T-cell (primary cell): ENCODE measurements at regions not wholly inside any gene's neighbourhood (a gene's known extent, or its start where the extent isn't known, plus 50 kb on each side); places are given as distances from the start of the nearest gene placed in this dataset.
"Not testable (repeated sequence)": the region's sequence is repeated elsewhere in the genome, so short reads cannot be mapped to it uniquely, and the experiment has no call there.

ENCODE experiments used
- ATAC-seq, 4 experiments: fragments of 200-7000 bp in 3 of 4; fragments of 150-1000 bp in 1 of 4; cut with Tn5 transposase; replicated peaks in 1 of 4; 1 replicate in 3 of 4; 2 replicates in 1 of 4; pipeline ENCODE4 v1.10.0; 2021; ENCODE audit warnings: moderate library complexity in 3 of 4, mild to moderate bottlenecking in 2 of 4, moderate number of reproducible peaks in 1 of 4
- CTCF ChIA-PET, 2 donors: fragments of 300-600 bp; sonication (Branson Sonifier 250); formaldehyde crosslinking; loops; one replicate each; lab custom pipeline; 2022; ENCODE audit warnings: antibody characterized with exemption in 2 of 2; lab: Charles Lee
- POLR2A ChIA-PET, 2 donors: fragments of 300-600 bp; sonication (Branson Sonifier 250); formaldehyde crosslinking; loops; one replicate each; lab custom pipeline; 2022; ENCODE audit warnings: antibody characterized with exemption in 2 of 2; lab: Charles Lee
- DNase-seq, 35 experiments: peaks; one replicate each; pipeline versions ENCODE4 v3.0.0 to v3.0.0-alpha.2; 2013 to 2023
- H3K27ac ChIP-seq: one replicate; pipeline ENCODE4 v1.5.1; 2013; ENCODE audit warnings: low read length
- H3K27me3 ChIP-seq, 2 experiments: replicated peaks in 1 of 2; 1 replicate in 1 of 2; 2 replicates in 1 of 2; pipeline versions ENCODE4 v1.6.1 to v1.7.0; 2013; ENCODE audit warnings: low read length in 1 of 2, mixed read lengths in 1 of 2; ENCODE audit not compliant: control insufficient read depth in 2 of 2, insufficient read depth in 2 of 2; ENCODE audit errors: extremely low read depth in 1 of 2
- H3K36me3 ChIP-seq, 2 donors: 1 replicate in 1 of 2; 2 replicates in 1 of 2; pipeline versions ENCODE4 v1.6.1 to v1.7.0; 2013; ENCODE audit warnings: low read length in 1 of 2; ENCODE audit not compliant: control insufficient read depth in 2 of 2, insufficient read depth in 1 of 2; ENCODE audit errors: extremely low read depth in 1 of 2
- H3K4me1 ChIP-seq, 2 experiments: 1 replicate in 1 of 2; 2 replicates in 1 of 2; pipeline versions ENCODE4 v1.6.1 to v1.7.0; 2013; ENCODE audit warnings: low read length in 2 of 2, mixed read lengths in 1 of 2; ENCODE audit not compliant: insufficient read depth in 2 of 2, control insufficient read depth in 1 of 2; ENCODE audit errors: extremely low read depth in 1 of 2
- H3K4me3 ChIP-seq, 2 donors: 1 replicate in 1 of 2; 2 replicates in 1 of 2; pipeline versions ENCODE4 v1.5.1 to v1.7.0; 2013; ENCODE audit warnings: mild to moderate bottlenecking in 2 of 2, low read length in 1 of 2, moderate library complexity in 1 of 2; ENCODE audit not compliant: control insufficient read depth in 1 of 2; ENCODE audit errors: extremely low read depth in 1 of 2
- H3K9me3 ChIP-seq: 2 replicates; pipeline ENCODE4 v1.7.0; 2013
- H3K27ac Mint-ChIP-seq, 2 donors: one replicate each; pipeline ENCODE4 v1.8.0; 2020 to 2021; ENCODE audit warnings: mild to moderate bottlenecking in 2 of 2, mixed read lengths in 2 of 2
- H3K27me3 Mint-ChIP-seq, 2 donors: one replicate each; pipeline ENCODE4 v1.8.0; 2021 to 2022; ENCODE audit warnings: mixed read lengths in 2 of 2
- H3K36me3 Mint-ChIP-seq: one replicate; pipeline ENCODE4 v1.8.0; 2021; ENCODE audit warnings: mixed read lengths
- H3K4me1 Mint-ChIP-seq, 3 donors: one replicate each; pipeline ENCODE4 v1.8.0; 2020 to 2022; ENCODE audit warnings: mixed read lengths in 3 of 3, mild to moderate bottlenecking in 1 of 3
- H3K4me3 Mint-ChIP-seq, 3 donors: one replicate each; pipeline ENCODE4 v1.8.0; 2020 to 2022; ENCODE audit warnings: mild to moderate bottlenecking in 3 of 3, mixed read lengths in 3 of 3, moderate library complexity in 3 of 3
- H3K9me3 Mint-ChIP-seq, 3 donors: one replicate each; pipeline ENCODE4 v1.8.0; 2020 to 2022; ENCODE audit warnings: mixed read lengths in 3 of 3
- WGBS: methylation state at CpG from one replicate; pipeline ENCODE4 v1.1.5; 2013; ENCODE audit warnings: missing lambda C conversion rate; ENCODE audit not compliant: insufficient coverage; 5-methylcytosine and 5-hydroxymethylcytosine counted together

DNA sequence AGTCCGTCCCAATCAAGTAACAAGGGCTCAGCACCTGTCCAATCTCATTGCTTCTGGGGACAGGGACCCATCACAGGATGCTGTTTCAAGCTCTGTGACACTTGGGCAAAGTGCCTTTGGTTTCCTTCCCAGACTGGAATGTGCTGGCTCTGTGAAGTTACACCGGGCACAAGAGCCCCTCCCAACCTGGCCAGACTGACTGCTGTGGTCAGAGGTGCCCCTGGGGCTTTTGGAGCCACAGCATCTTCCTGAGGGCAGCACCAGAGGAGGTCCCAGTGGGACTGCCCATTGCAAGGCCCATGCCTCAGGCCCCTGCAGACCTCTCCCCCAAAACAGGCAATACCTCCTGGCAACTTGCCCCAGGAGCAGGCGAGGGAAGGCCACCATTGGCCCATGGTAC is 155.2 kb upstream of the GRK3 start:
- 93% methylated on average over 3 of the region's 3 CpGs for WGBS
- Histone ChIP-seq H3K4me3 (no peak overlapping the region), H3K4me1 (peaks cover 2 to 11% of the 10 kb centered on the region in 2 experiments), H3K27ac (no peak overlapping the region), H3K36me3 (no peaks in the 10 kb centered on the region), H3K9me3 (no peaks in the 10 kb centered on the region), H3K27me3 (no peaks in the 10 kb centered on the region)
- peaks cover 0 to 7% (median 4%) of the 10 kb centered on the region in 3 donors for H3K9me3 Mint-ChIP-seq
- H3K4me3 Mint-ChIP-seq: no peak overlapping the region
- ATAC-seq (no peak), DNase-seq (no peak)
- H3K36me3 Mint-ChIP-seq: no peaks in the 10 kb centered on the region
- ChIA-PET CTCF (no interaction called here), POLR2A (no interaction called here)
- H3K27ac Mint-ChIP-seq: no peak overlapping the region
- peaks cover 0 to 3% of the 10 kb centered on the region in 2 donors for H3K27me3 Mint-ChIP-seq
- H3K4me1 Mint-ChIP-seq: peaks cover 12 to 15% (median 14%) of the 10 kb centered on the region in 3 donors

DNA sequence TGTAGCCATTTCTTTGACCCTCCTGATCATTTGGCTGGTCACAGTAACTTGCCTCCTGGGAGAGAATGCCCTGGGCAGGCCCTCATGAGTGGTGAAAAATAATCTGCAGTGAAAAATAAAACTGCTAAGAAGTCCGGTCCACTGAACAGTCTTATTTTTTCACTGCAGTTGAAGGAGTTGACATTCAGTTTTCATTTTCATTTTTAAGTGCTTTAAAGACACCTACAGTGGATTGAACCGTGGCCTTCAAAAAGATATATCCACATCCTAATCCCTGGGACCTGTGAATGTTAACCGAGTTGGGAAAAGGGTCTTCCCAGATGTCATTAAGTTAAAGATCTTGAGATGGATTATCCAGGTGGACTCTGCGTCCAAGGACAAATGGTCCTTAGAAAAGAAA is 153.6 kb upstream of the GRK3 start:
- no peak overlapping the region for H3K27ac ChIP-seq
- H3K4me1 Mint-ChIP-seq: peaks cover 11 to 12% (median 11%) of the 10 kb centered on the region in 3 donors
- H3K27me3 Mint-ChIP-seq: peaks cover 0 to 11% of the 10 kb centered on the region in 2 donors
- no peaks in the 10 kb centered on the region for H3K36me3 ChIP-seq
- no peaks in the 10 kb centered on the region for H3K36me3 Mint-ChIP-seq
- H3K4me3 ChIP-seq: no peak overlapping the region
- H3K4me3 Mint-ChIP-seq: peak overlapping the region; percentile 39 to 50 (median 48)
- ChIA-PET CTCF (no interaction called here), POLR2A (no interaction called here)
- peaks cover 0 to 3% of the 10 kb centered on the region in 2 experiments for H3K4me1 ChIP-seq
- no peaks in the 10 kb centered on the region for H3K9me3 ChIP-seq
- DNase-seq: no peak
- H3K27ac Mint-ChIP-seq: peak overlapping the region in 1 of 2 donors; percentile 66
- peaks cover 0 to 7% (median 4%) of the 10 kb centered on the region in 3 donors for H3K9me3 Mint-ChIP-seq
- peaks cover 0 to 5% of the 10 kb centered on the region in 2 experiments for H3K27me3 ChIP-seq
- ATAC-seq: no peak
- 57% methylated on average over 1 of the region's 4 CpGs for WGBS

DNA sequence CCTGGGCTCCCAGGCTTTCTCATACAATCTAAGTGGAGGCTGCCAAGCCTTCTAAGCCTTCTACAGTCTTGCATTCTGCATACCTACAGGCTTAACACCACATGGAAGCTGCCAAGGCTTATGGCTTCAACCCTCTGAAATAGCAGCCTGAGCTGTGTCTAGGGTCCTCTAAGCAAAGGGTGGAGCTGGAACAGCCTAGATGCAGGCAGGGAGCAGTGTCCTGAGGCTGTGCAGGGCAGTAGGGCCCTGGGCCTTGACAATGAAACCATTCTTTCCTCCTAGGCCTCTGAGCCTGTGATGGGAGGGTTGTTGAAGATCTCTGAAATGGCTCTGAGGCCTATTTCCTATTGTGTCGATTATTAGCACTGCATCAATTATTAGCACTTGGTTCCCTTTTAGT is 150.9 kb upstream of the GRK3 start:
- Mint-ChIP-seq H3K4me1 (peaks cover 5 to 7% (median 5%) of the 10 kb centered on the region in 3 donors), H3K9me3 (peaks cover 0 to 7% (median 4%) of the 10 kb centered on the region in 3 donors), H3K27me3 (peaks cover 4 to 11% of the 10 kb centered on the region in 2 donors), H3K36me3 (no peaks in the 10 kb centered on the region), H3K4me3 (no peak overlapping the region), H3K27ac (no peak overlapping the region)
- Histone ChIP-seq H3K4me3 (no peak overlapping the region), H3K27ac (no peak overlapping the region), H3K27me3 (peaks cover 0 to 8% of the 10 kb centered on the region in 2 experiments), H3K4me1 (no peaks in the 10 kb centered on the region), H3K36me3 (no peaks in the 10 kb centered on the region), H3K9me3 (no peaks in the 10 kb centered on the region)
- no peak for ATAC-seq
- POLR2A ChIA-PET: no interaction called here
- no peak for DNase-seq
- WGBS: 100% methylated on average over 1 of the region's 1 CpG
- CTCF ChIA-PET: no interaction called here

DNA sequence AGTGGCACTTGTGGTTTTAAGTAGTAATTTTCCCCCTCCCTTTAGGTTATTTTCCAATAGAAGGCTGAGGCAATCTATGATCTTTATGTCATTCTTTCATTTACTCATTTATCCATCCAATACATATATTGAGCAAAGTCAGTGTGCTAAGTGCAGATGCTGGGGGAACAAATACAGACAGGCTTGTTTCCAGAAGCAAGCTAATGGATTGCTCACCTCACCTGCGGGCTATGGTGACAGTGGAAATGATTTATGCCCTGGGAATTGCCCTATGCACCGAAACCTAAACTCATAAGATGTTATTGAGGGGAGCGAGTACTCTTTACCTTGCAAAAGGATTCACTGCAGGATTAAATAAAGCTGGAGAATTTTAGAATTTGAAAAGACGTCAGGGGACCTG is 148.7 kb upstream of the GRK3 start:
- H3K4me3 ChIP-seq, CTCF ChIA-PET, H3K27ac ChIP-seq, H3K9me3 Mint-ChIP-seq, H3K27ac Mint-ChIP-seq, ATAC-seq, H3K4me3 Mint-ChIP-seq, POLR2A ChIA-PET, H3K36me3 ChIP-seq, DNase-seq, H3K36me3 Mint-ChIP-seq, H3K9me3 ChIP-seq: not testable (repeated sequence)
- H3K4me1 ChIP-seq: peaks cover 0 to 13% of the 10 kb centered on the region in 2 experiments
- peaks cover 16 to 29% of the 10 kb centered on the region in 2 donors for H3K27me3 Mint-ChIP-seq
- no CpG with 5 or more reads among the region's 4 CpGs for WGBS
- peaks cover 0 to 23% of the 10 kb centered on the region in 2 experiments for H3K27me3 ChIP-seq
- H3K4me1 Mint-ChIP-seq: peaks cover 21 to 25% (median 21%) of the 10 kb centered on the region in 3 donors

DNA sequence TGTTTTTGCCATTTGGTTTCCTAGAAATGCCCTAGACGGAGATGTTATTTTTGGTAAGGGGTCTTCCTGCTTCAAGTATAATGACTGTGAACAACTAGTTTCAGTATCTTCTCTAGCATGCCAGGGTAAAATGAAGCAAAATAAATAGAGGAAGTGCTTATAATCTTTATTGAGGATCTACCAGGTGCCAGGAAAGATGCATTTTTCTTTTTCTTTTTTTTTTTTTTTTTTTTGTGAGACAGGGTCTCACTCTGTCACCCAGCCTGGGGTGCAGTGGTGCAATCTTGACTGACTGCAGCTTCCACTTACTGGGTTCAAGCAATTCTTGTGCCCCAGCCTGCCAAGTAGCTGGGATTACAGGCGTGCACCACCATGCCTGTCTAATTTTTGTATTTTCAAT is 146.6 kb upstream of the GRK3 start:
- H3K27ac Mint-ChIP-seq, H3K36me3 Mint-ChIP-seq: not testable (repeated sequence)
- H3K27me3 Mint-ChIP-seq: peaks cover 29 to 43% of the 10 kb centered on the region in 2 donors

DNA sequence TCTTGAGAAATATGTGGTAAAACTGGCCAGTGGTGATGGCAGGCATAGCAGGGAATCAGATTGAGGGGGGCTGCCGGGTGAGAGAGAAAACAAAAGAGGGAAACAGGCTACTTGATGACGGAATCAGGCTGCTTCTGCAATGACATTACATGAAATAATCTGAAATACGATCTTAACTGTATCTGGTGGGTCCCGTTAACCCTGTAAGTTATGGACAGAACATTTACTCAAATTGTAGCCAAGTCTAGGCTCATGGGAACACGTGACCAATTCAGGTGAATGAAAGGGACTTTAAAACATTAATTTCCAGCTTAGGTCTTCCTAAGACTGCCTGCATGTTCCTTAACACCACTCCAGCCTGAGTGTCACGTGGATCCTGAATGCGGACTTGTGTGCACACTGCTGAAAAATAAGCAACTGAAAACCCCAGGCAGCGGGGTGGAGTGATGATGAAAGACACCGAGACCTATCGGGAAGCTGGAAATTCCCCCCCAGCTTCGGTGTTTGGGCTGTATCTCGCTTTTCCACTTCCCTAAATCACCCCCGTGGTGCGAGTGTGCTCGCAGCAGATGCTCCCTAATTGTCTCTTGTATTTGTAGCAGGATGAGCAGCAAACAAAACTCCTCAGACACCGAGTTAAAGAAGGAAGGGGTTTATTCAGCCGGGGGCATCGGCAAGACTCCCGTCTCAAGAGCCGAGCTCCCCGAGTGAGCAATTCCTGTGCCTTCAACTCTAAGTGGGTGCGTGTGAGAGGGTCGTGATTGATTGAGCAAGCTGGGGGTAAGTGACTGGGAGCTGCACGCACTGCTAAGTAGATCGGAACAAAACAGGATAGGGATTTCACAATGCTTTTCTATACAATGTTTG is 145.0 kb upstream of the GRK3 start:
- Histone ChIP-seq H3K9me3 (no peaks in the 10 kb centered on the region), H3K4me1 (peaks cover 0 to 23% of the 10 kb centered on the region in 2 experiments), H3K27me3 (peaks cover 0 to 35% of the 10 kb centered on the region in 2 experiments), H3K27ac (no peak overlapping the region), H3K4me3 (peak overlapping the region in 1 of 2 donors; percentile 25), H3K36me3 (no peaks in the 10 kb centered on the region)
- POLR2A ChIA-PET: no interaction called here
- ATAC-seq (peak; percentile 24 to 42 (median 31)), DNase-seq (peak in 2 of 35 experiments; percentile 22 to 40)
- CTCF ChIA-PET: interaction anchor here in 1 of 2 donors (0.6 kb wide), 1 partner anchor 30 kb away, joined by 3 read pairs; no protein-coding TSS in a partner anchor
- H3K4me1 Mint-ChIP-seq: peaks cover 24 to 31% (median 28%) of the 10 kb centered on the region in 3 donors
- no peaks in the 10 kb centered on the region for H3K9me3 Mint-ChIP-seq
- H3K36me3 Mint-ChIP-seq: no peaks in the 10 kb centered on the region
- H3K27me3 Mint-ChIP-seq: peaks cover 40 to 53% of the 10 kb centered on the region in 2 donors
- 10% methylated on average over 5 of the region's 25 CpGs for WGBS
- peak overlapping the region in 1 of 2 donors; percentile 10 for H3K27ac Mint-ChIP-seq
- H3K4me3 Mint-ChIP-seq: peak overlapping the region; percentile 32 to 71 (median 44)

More for the DNA sequence above, 146.6 kb upstream of the GRK3 start:
- H3K4me3 Mint-ChIP-seq, CTCF ChIA-PET, DNase-seq, H3K4me3 ChIP-seq, H3K9me3 Mint-ChIP-seq, ATAC-seq, H3K36me3 ChIP-seq, H3K27ac ChIP-seq, H3K9me3 ChIP-seq, POLR2A ChIA-PET: not testable (repeated sequence)
- 60% methylated on average over 1 of the region's 2 CpGs for WGBS
- Histone ChIP-seq H3K4me1 (peaks cover 0 to 23% of the 10 kb centered on the region in 2 experiments), H3K27me3 (peaks cover 0 to 30% of the 10 kb centered on the region in 2 experiments)
- H3K4me1 Mint-ChIP-seq: peaks cover 24 to 31% (median 28%) of the 10 kb centered on the region in 3 donors
